Breast epithelium (tissue), 3 donors: ENCODE measurements at regions not wholly inside any gene's neighbourhood (a gene's known extent, or its start where the extent isn't known, plus 50 kb on each side); places are given as distances from the start of the nearest gene placed in this dataset.

ENCODE experiments used
- POLR2A ChIP-seq: fragments of 450-650 bp; IDR thresholded peaks from one replicate; pipeline ENCODE4 v1.6.1; 2016; ENCODE audit warnings: antibody characterized with exemption, mild to moderate bottlenecking, moderate library complexity
- POLR2AphosphoS5 ChIP-seq, 3 donors: sonication (generic); formaldehyde crosslinking; IDR thresholded peaks; one replicate each; pipeline ENCODE4 v1.6.1; 2017; ENCODE audit warnings: antibody characterized with exemption in 3 of 3
- TF ChIP-seq, protein P1 (sequence below), 3 donors: fragments of 450-650 bp; IDR thresholded peaks; one replicate each; pipeline ENCODE4 v1.5.1; 2016 to 2017; ENCODE audit warnings: antibody characterized with exemption in 3 of 3, mild to moderate bottlenecking in 3 of 3, moderate library complexity in 3 of 3

DNA sequence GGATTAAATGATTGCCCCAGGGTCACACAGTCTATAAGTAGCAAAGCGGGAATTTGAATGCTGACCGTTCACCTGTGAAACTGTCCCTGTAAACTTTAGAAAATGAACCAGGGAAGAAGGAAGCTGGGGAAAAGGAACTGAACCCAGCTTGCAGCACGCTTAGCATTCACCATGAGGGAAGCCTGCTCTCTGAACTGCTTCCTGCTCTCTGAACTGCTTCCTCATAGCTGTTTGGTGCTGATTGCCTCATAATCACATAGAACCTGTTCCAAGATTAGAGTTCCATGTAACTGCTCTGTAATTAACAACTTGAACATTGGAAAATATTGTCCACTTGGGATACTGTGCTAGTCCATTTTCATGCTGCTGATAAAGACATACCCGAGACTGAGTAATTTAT, 1504.8 kb upstream of the TMEM132C start:
- TF ChIP-seq, protein P1, sequence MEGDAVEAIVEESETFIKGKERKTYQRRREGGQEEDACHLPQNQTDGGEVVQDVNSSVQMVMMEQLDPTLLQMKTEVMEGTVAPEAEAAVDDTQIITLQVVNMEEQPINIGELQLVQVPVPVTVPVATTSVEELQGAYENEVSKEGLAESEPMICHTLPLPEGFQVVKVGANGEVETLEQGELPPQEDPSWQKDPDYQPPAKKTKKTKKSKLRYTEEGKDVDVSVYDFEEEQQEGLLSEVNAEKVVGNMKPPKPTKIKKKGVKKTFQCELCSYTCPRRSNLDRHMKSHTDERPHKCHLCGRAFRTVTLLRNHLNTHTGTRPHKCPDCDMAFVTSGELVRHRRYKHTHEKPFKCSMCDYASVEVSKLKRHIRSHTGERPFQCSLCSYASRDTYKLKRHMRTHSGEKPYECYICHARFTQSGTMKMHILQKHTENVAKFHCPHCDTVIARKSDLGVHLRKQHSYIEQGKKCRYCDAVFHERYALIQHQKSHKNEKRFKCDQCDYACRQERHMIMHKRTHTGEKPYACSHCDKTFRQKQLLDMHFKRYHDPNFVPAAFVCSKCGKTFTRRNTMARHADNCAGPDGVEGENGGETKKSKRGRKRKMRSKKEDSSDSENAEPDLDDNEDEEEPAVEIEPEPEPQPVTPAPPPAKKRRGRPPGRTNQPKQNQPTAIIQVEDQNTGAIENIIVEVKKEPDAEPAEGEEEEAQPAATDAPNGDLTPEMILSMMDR (IDR thresholded peaks at IDR 0.05), result no peak
- no peak for TF ChIP-seq POLR2A
- no peak for TF ChIP-seq POLR2AphosphoS5 (IDR thresholded peaks at IDR 0.05)
